CD4-positive, alpha-beta T cell treated with Interleukin-15 for 4 hours (primary cell): ENCODE measurements at regions not wholly inside any gene's neighbourhood (a gene's known extent, or its start where the extent isn't known, plus 50 kb on each side); places are given as distances from the start of the nearest gene placed in this dataset.

Experiments
- DNase-seq: peaks from one replicate; pipeline ENCODE4 v3.0.0-alpha.2; 2020; ENCODE audit warnings: low spot score

GRCh38 chr3:144626835-144627234, 655.2 kb downstream of the DIPK2A start:
- DNase-seq = no peak

- no peak for DNase-seq
These were observed 657.8 kb downstream of the DIPK2A start for GRCh38 chr3:144629381-144629780.

GRCh38 chr3:144636833-144637232, 665.2 kb downstream of the DIPK2A start:
- no peak for DNase-seq

- DNase-seq = no peak
These were observed 666.4 kb downstream of the DIPK2A start for GRCh38 chr3:144638009-144638408.

- DNase-seq = no peak
These were observed 672.2 kb downstream of the DIPK2A start for GRCh38 chr3:144643771-144644198.

- DNase-seq = no peak
These were observed 673.7 kb downstream of the DIPK2A start for GRCh38 chr3:144645300-144645699.

- no peak for DNase-seq
These were observed 678.8 kb downstream of the DIPK2A start for GRCh38 chr3:144650380-144650779.

GRCh38 chr3:144652573-144652972, 681.0 kb downstream of the DIPK2A start:
- DNase-seq = no peak

GRCh38 chr3:144655423-144655822, 683.8 kb downstream of the DIPK2A start:
- DNase-seq = no peak

GRCh38 chr3:144660186-144660585, 688.6 kb downstream of the DIPK2A start:
- no peak for DNase-seq

- no peak for DNase-seq
These were observed 691.1 kb downstream of the DIPK2A start for GRCh38 chr3:144662729-144663128.

- no peak for DNase-seq
These were observed 692.1 kb downstream of the DIPK2A start for GRCh38 chr3:144663456-144664436.

- no peak for DNase-seq
These were observed 694.0 kb downstream of the DIPK2A start for GRCh38 chr3:144665567-144666053.

- no peak for DNase-seq
These were observed 698.9 kb downstream of the DIPK2A start for GRCh38 chr3:144670571-144670970.

GRCh38 chr3:144677103-144677502, 705.5 kb downstream of the DIPK2A start:
- no peak for DNase-seq

- no peak for DNase-seq
These were observed 711.4 kb downstream of the DIPK2A start for GRCh38 chr3:144683065-144683464.

GRCh38 chr3:144687862-144688261, 716.2 kb downstream of the DIPK2A start:
- no peak for DNase-seq

GRCh38 chr3:144692488-144692887, 720.9 kb downstream of the DIPK2A start:
- DNase-seq = no peak

GRCh38 chr3:144708437-144708836, 736.8 kb downstream of the DIPK2A start:
- no peak for DNase-seq

GRCh38 chr3:144737281-144737680, 765.7 kb downstream of the DIPK2A start:
- DNase-seq = no peak

- DNase-seq = no peak
These were observed 771.6 kb downstream of the DIPK2A start for GRCh38 chr3:144743225-144743668.

- no peak for DNase-seq
These were observed 772.9 kb downstream of the DIPK2A start for GRCh38 chr3:144744473-144744872.

GRCh38 chr3:144746631-144747030, 775.0 kb downstream of the DIPK2A start:
- no peak for DNase-seq
